Gastroesophageal sphincter (tissue), 4 donors: ENCODE measurements at regions not wholly inside any gene's neighbourhood (a gene's known extent, or its start where the extent isn't known, plus 50 kb on each side); places are given as distances from the start of the nearest gene placed in this dataset.

Experiments used
- ATAC-seq: fragments of 150-250 bp; one replicate; pipeline ENCODE4 v1.9.1; 2016; ENCODE audit warnings: mild to moderate bottlenecking, moderate library complexity
- H3K27ac ChIP-seq, 4 donors: fragments of 200-600 bp; sonication (generic) in 3 of 4; 1 replicate in 3 of 4; 2 replicates in 1 of 4; pipeline ENCODE4 v1.5.1; 2016 to 2019
- H3K27me3 ChIP-seq: fragments of 200-600 bp; sonication (generic); one replicate; pipeline ENCODE4 v1.5.1; 2019
- H3K36me3 ChIP-seq, 2 donors: fragments of 200-600 bp; sonication (generic); one replicate each; pipeline ENCODE4 v1.5.1; 2019; ENCODE audit warnings: control low read depth in 1 of 2
- H3K4me1 ChIP-seq, 3 donors: fragments of 200-600 bp; sonication (generic); 1 replicate in 2 of 3; 2 replicates in 1 of 3; pipeline ENCODE4 v1.5.1; 2016 to 2019; ENCODE audit warnings: control low read depth in 2 of 3
- H3K4me3 ChIP-seq, 2 donors: fragments of 200-600 bp; sonication (generic); one replicate each; pipeline ENCODE4 v1.5.1; 2019; ENCODE audit warnings: mild to moderate bottlenecking in 1 of 2, moderate library complexity in 1 of 2
- H3K9me3 ChIP-seq, 3 donors: fragments of 200-600 bp; sonication (generic); one replicate each; pipeline ENCODE4 v1.5.1; 2017 to 2019; ENCODE audit warnings: control low read depth in 2 of 3
- EP300 ChIP-seq: sonication (generic); formaldehyde crosslinking; IDR thresholded peaks from one replicate; pipeline ENCODE4 v1.6.1; 2017; ENCODE audit warnings: antibody characterized with exemption, mild to moderate bottlenecking
- POLR2A ChIP-seq, 2 donors: fragments of 450-650 bp; IDR thresholded peaks; one replicate each; pipeline ENCODE4 v1.6.1; 2017; ENCODE audit warnings: antibody characterized with exemption in 2 of 2, mild to moderate bottlenecking in 2 of 2, moderate library complexity in 1 of 2
- POLR2AphosphoS5 ChIP-seq: sonication (generic); formaldehyde crosslinking; IDR thresholded peaks from one replicate; pipeline ENCODE4 v1.6.1; 2017; ENCODE audit warnings: antibody characterized with exemption
- WGBS, 2 donors: methylation state at CpG; one replicate each; pipeline ENCODE4 v1.1.5; 2018; ENCODE audit warnings: low coverage in 1 of 2; 5-methylcytosine and 5-hydroxymethylcytosine counted together
- TF ChIP-seq, protein P1 (sequence below), 4 experiments: fragments of 200-600 bp in 2 of 4; fragments of 450-650 bp in 2 of 4; sonication (generic) in 1 of 4; IDR thresholded peaks; one replicate each; pipeline ENCODE4 v1.5.1; 2017 to 2019; ENCODE audit warnings: antibody characterized with exemption in 4 of 4, mild to moderate bottlenecking in 2 of 4, moderate library complexity in 2 of 4

DNA sequence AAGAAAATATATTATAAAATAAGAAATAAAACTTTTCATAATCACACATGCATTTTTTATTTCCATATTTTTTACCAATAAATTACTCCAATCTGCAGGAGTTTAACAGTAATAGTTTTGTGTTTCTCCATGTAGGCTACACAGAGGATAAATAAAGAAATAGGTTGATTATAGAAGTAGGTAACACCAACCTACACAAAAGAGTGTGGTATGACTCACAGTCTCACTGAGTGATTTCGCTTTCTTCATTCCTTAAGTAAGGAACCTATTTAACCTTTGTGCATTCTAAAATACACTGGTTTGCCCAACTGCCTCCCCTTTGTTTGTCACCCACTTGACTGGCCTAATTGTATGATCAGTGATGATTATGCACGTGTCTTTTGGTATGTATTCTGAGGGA lies 244.2 kb upstream of the RIMS1 start:
- no peak for ATAC-seq
- H3K36me3 ChIP-seq, result no peaks in the 10 kb centered on the region
- no peaks in the 10 kb centered on the region for H3K27me3 ChIP-seq
- no peaks in the 10 kb centered on the region for H3K9me3 ChIP-seq
- WGBS, 2 donors, result 57 to 100% methylated on average over 1 to 2 of the region's 2 CpGs
- no peak overlapping the region for H3K4me3 ChIP-seq
- H3K27ac ChIP-seq, result no peak overlapping the region
- no peak for TF ChIP-seq EP300
- TF ChIP-seq POLR2A (IDR thresholded peaks at IDR 0.05), result no peak
- TF ChIP-seq, protein P1, sequence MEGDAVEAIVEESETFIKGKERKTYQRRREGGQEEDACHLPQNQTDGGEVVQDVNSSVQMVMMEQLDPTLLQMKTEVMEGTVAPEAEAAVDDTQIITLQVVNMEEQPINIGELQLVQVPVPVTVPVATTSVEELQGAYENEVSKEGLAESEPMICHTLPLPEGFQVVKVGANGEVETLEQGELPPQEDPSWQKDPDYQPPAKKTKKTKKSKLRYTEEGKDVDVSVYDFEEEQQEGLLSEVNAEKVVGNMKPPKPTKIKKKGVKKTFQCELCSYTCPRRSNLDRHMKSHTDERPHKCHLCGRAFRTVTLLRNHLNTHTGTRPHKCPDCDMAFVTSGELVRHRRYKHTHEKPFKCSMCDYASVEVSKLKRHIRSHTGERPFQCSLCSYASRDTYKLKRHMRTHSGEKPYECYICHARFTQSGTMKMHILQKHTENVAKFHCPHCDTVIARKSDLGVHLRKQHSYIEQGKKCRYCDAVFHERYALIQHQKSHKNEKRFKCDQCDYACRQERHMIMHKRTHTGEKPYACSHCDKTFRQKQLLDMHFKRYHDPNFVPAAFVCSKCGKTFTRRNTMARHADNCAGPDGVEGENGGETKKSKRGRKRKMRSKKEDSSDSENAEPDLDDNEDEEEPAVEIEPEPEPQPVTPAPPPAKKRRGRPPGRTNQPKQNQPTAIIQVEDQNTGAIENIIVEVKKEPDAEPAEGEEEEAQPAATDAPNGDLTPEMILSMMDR (IDR thresholded peaks at IDR 0.05), result no peak
- no peak for TF ChIP-seq POLR2AphosphoS5
- no peaks in the 10 kb centered on the region for H3K4me1 ChIP-seq

DNA sequence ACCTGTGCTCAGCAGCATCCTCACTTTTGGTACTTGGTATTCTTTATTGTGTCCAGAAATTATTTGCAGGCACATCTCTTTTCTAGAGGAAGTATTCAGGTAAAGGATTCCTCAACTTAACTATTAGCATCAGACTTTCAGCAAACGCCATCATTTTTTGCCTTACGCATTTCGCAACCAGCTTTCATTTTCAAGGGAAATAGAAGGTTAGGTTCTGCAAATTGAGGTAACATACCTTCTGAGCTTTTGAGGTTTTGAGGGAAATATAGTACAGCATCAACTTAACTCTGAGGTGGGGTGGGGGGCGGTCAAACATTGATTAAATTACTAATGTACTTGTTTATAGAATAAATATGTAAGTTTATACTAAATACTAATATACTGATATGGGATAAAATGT lies 243.6 kb upstream of the RIMS1 start:
- peaks cover 0 to 4% (median 0%) of the 10 kb centered on the region in 3 donors for H3K9me3 ChIP-seq
- no peaks in the 10 kb centered on the region for H3K36me3 ChIP-seq
- no peak for ATAC-seq
- H3K27ac ChIP-seq, result no peak overlapping the region
- WGBS, 2 donors, result 94 to 96% methylated on average over 4 of the region's 4 CpGs
- H3K4me3 ChIP-seq, result no peak overlapping the region
- TF ChIP-seq POLR2AphosphoS5 (no peak), EP300 (no peak), POLR2A (IDR thresholded peaks at IDR 0.05) (no peak)
- TF ChIP-seq, protein P1 (IDR thresholded peaks at IDR 0.05), result no peak
- no peaks in the 10 kb centered on the region for H3K27me3 ChIP-seq
- no peaks in the 10 kb centered on the region for H3K4me1 ChIP-seq

DNA sequence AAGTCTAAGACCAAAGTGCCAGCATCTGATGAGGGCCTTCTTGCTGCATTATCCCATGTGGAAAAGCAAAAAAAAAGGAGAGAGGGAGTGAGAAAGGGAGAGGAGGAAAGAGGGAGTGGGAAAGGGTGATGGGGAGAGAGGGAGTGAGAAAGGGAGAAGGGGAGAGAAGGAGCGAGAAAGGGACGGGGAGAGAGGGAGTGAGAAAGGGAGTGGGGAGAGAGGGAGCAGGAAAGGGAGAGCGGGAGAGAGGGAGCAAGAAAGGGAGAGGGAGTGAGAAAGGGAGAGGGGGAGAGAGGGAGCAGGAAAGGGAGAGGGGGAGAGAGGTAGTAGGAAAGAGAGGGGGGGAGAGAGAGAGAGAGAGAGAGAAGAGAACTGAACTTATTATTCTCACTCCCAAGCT lies 241.1 kb upstream of the RIMS1 start:
- Histone ChIP-seq H3K27me3 (no peaks in the 10 kb centered on the region), H3K4me1 (no peaks in the 10 kb centered on the region), H3K4me3 (no peak overlapping the region), H3K27ac (no peak overlapping the region), H3K9me3 (peaks cover 0 to 14% (median 0%) of the 10 kb centered on the region in 3 donors), H3K36me3 (no peaks in the 10 kb centered on the region)
- WGBS, 2 donors, result 80 to 89% methylated on average over 1 to 3 of the region's 3 CpGs
- no peak for ATAC-seq
- TF ChIP-seq EP300, result no peak

DNA sequence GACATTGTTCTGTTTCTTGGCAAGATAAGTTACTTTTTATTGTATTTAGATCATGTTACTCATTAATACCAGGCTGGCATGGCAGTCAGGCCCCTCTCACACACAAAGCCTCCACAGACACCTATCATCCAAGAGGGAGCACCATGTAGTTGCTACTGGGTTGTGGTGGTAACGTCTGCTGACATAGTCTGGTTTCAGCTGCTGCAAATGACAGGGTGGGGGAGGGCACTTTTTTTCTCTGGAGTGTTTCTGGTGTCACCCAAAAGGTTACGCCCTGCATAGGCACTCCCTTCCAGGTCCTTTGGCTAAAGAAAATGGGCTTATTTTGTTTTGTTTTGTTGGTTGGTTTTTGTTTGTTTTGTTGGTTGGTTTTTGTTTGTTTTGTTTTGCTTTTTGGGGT lies 236.4 kb upstream of the RIMS1 start:
- no peaks in the 10 kb centered on the region for H3K36me3 ChIP-seq
- WGBS, 2 donors, result 72% methylated on average over 2 of the region's 2 CpGs; no CpG with 5 or more reads in 1 of the 2 donors
- H3K9me3 ChIP-seq, result peaks cover 0 to 14% (median 0%) of the 10 kb centered on the region in 3 donors
- no peaks in the 10 kb centered on the region for H3K27me3 ChIP-seq
- no peaks in the 10 kb centered on the region for H3K4me1 ChIP-seq
- ATAC-seq, result no peak
- TF ChIP-seq, protein P1 (IDR thresholded peaks at IDR 0.05), result no peak
- no peak for TF ChIP-seq EP300
- TF ChIP-seq POLR2A (IDR thresholded peaks at IDR 0.05), result no peak
- no peak for TF ChIP-seq POLR2AphosphoS5
- H3K4me3 ChIP-seq, result no peak overlapping the region
- H3K27ac ChIP-seq, result no peak overlapping the region

DNA sequence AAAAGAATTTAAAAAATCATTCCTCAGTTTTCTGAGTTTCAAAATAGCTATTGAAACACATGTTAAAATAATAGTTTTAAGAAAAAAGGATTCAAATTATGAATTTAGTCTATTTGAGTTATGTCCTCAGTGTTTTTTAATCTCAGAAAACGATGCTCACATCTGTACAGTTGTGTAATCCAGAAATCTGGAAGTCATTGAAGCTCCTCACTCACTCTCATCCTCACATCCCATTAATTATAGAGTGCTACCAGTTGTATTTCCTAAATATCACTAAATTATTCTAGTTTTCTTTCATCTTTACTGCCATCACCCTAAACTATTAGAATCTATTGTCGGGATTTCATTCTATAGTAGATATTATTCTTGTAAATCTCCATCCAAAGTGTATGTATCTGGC lies 234.7 kb upstream of the RIMS1 start:
- Histone ChIP-seq H3K4me3 (no peak overlapping the region), H3K36me3 (no peaks in the 10 kb centered on the region), H3K9me3 (peaks cover 0 to 14% (median 0%) of the 10 kb centered on the region in 3 donors), H3K4me1 (no peaks in the 10 kb centered on the region), H3K27me3 (no peaks in the 10 kb centered on the region), H3K27ac (no peak overlapping the region)
- TF ChIP-seq POLR2AphosphoS5 (no peak), POLR2A (IDR thresholded peaks at IDR 0.05) (no peak), EP300 (no peak)
- TF ChIP-seq, protein P1 (IDR thresholded peaks at IDR 0.05), result no peak
- 62 to 88% methylated on average over 2 of the region's 2 CpGs for WGBS, 2 donors
- no peak for ATAC-seq
